Choroid plexus epithelial cell (primary cell): ENCODE measurements at regions not wholly inside any gene's neighbourhood (a gene's known extent, or its start where the extent isn't known, plus 50 kb on each side); places are given as distances from the start of the nearest gene placed in this dataset.
A peak's percentile ranks its signal among the peaks of the same experiment; 100 is the strongest.

Source experiments
- DNase-seq: peaks from one replicate; pipeline ENCODE4 v3.0.0-alpha.2; 2010; ENCODE audit warnings: low read depth
- H3K4me3 ChIP-seq: 2 replicates; pipeline ENCODE4 v1.5.1; 2011; ENCODE audit warnings: low read depth, mild to moderate bottlenecking, control low read depth, low read length, moderate library complexity
- TF ChIP-seq, protein P1 (sequence below): conservative IDR thresholded peaks from 2 replicates; pipeline ENCODE4 v1.5.1; 2011; ENCODE audit warnings: low read depth, mild to moderate bottlenecking, control low read depth, inconsistent platforms, low read length, moderate library complexity

DNA sequence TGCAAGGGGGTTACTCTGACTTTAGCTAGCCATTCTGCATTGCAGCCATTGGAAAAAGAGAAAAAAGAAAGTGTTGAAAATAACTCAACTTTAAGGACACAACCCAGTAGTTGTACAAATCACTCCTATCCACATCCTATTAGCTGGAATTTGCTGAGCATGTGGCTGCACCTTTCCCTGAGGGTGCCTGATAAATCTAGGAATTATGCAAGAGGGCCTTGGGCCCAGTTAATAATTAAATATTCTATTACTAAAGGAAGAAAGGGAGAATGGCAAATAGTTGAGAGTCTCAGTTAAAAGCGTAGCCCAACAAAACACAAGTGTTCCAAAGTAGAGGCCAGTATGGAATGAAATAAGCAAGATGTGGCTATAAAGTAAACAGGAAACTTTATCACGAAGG is 200.9 kb upstream of the CNTNAP2 start:
- no peak overlapping the region for H3K4me3 ChIP-seq
- DNase-seq: no peak
- TF ChIP-seq, protein P1, sequence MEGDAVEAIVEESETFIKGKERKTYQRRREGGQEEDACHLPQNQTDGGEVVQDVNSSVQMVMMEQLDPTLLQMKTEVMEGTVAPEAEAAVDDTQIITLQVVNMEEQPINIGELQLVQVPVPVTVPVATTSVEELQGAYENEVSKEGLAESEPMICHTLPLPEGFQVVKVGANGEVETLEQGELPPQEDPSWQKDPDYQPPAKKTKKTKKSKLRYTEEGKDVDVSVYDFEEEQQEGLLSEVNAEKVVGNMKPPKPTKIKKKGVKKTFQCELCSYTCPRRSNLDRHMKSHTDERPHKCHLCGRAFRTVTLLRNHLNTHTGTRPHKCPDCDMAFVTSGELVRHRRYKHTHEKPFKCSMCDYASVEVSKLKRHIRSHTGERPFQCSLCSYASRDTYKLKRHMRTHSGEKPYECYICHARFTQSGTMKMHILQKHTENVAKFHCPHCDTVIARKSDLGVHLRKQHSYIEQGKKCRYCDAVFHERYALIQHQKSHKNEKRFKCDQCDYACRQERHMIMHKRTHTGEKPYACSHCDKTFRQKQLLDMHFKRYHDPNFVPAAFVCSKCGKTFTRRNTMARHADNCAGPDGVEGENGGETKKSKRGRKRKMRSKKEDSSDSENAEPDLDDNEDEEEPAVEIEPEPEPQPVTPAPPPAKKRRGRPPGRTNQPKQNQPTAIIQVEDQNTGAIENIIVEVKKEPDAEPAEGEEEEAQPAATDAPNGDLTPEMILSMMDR: no peak

DNA sequence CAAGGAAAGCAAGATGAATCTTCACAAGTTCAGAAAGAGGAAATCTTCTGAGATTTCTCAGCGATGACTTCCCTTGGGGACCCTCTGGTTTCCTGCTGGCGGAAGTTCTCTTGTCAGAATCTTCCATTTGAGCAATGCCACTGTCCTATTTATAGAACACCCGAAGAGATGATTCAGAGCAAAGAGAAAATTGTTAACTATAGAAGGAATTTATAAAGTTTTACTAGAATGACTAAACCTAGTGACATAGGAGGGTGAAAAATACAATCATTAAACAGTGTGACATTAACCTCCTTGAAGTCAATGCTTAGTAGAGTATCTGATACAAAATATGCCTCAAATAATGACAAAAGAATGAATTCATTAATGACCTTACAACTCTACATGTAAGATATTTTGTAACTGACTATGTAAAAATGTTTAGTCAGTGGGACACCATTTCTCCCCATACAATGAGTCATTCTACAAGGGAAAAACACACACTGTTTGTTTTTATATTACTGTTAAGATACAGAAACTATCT is 206.5 kb upstream of the CNTNAP2 start:
- DNase-seq: peak; percentile 83
- TF ChIP-seq, protein P1: no peak

DNA sequence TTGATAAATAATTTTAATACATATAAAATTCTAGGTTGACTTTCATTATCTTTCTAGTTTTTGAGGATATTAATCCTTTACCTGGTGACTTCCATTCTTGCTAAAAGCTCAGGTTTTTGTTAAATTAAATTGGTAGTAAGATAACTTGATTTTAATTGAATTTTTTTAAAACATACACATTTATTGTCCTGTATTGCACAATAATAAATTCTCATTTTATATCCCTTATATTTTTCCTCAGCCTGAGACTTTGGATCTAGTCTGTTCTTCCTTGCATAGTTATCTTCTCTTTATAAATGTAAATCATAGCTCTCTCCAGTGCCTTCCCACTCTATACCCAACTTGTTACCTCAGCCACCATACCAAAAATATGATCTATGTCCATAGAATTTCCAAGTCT is 212.9 kb upstream of the CNTNAP2 start:
- no peak for DNase-seq
- TF ChIP-seq, protein P1: no peak
- no peak overlapping the region for H3K4me3 ChIP-seq

More for the DNA sequence above, 206.5 kb upstream of the CNTNAP2 start:
- H3K4me3 ChIP-seq: no peak overlapping the region

DNA sequence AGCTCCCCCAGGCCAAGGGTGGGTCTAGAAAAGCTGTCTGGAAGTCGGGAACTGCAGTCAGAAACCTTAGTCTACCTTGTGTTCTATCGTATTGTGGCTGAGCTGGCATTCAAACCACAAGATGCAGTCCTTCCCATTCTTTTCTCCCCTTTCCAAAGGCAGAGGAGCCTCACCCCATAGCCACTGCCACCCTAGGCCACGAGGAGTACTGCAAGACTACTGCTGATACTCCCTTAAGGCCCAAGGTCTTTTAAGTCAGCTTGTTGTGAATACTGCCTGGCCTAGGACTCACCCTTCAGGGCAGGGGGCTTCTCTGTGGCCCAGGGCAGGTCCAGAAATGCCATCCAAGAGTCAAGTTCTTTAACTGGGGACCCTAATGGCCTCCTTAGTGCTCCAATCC is 214.5 kb upstream of the CNTNAP2 start:
- no peak overlapping the region for H3K4me3 ChIP-seq
- TF ChIP-seq, protein P1: peak; percentile 15
- no peak for DNase-seq

DNA sequence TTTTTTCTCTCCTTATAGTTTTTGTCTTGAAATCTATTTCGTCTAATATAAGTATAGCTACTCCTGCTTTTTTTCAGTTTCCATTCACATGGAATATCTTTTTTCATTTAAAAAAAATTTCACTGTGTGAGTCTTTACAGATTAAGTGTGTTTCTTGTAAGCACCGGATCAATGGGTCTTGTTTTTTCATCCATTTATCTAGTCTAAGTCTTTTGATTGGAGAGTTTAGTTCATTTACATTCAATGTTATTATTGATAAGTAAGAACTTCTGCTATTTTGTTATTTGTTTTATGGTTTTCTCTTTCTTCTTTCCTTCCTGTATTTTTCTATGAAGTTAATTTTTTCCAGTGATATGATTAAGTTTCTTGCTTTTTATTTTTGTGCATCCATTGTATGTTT is 216.7 kb upstream of the CNTNAP2 start:
- no peak for DNase-seq
- H3K4me3 ChIP-seq: no peak overlapping the region
- TF ChIP-seq, protein P1: no peak

DNA sequence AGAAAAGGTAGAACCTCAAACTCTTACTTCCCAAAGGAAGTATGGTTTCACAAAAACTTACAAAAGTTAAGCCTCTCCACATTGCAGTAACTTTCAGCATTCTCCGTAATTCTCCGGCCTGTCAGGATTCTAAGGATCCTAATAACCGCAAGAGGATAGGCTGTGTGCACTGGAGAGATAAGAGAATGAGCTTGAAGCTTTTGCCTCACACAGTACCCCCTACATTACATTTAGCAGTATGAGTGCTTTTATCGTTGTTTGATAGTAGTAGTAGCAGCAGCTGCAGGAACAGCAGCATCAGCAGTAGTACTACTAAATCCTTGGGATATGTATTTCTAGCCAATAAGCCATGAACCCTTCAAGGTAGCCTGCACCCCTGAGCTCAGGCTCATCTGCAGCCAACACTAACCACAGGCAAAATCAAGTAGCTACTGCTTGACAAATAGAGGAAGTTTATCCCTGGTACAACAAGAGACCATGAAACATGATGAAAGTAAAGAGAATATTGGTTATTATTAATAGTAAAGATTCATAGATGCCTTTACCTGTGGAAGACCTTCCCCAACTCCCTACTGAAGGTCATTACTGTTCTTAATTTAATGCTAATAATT is 222.6 kb upstream of the CNTNAP2 start:
- TF ChIP-seq, protein P1: no peak
- no peak for DNase-seq
- H3K4me3 ChIP-seq: no peak overlapping the region

DNA sequence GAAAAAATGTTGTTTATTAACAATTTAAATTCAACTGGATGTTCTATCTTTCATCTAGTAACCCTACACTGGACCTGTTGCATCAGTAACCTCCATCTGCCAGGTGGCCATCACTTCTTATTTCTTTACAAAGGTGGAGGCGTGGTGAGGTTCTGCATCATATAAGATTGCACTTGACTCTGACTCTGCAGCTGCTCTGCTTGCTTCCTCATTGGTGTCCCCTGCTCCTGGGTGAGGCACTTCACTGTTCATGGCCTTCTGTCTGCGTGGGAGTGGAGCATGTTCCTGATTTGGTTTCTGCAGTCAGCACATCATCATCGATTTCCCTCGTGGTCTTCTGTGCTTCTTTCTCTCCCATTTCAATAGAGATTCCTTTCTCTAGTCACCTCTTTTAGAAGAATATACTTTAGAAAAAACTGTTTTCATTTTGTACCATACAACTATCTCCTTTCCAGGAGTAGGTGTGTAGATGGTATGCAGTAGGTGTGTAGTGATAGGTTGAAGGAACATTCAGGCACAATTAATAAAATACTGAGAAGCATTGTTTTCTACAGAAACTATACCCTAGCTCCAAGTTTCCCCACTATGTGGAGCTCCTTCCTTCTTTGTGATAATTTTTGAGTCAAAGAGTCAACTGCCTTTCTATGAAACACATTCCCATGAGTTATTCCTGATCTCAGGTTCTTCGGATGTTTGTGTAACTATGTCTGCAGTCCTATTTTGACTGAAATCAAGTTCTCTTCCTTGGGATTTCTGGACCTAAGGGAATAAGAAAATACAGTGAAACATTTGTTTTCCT is 231.7 kb upstream of the CNTNAP2 start:
- no peak overlapping the region for H3K4me3 ChIP-seq
- DNase-seq: peak; percentile 54
- TF ChIP-seq, protein P1: peak; percentile 53
